ENCODE measurements at regions not wholly inside any gene's neighbourhood (a gene's known extent, or its start where the extent isn't known, plus 50 kb on each side); places are given as distances from the start of the nearest gene placed in this dataset.

DNA sequence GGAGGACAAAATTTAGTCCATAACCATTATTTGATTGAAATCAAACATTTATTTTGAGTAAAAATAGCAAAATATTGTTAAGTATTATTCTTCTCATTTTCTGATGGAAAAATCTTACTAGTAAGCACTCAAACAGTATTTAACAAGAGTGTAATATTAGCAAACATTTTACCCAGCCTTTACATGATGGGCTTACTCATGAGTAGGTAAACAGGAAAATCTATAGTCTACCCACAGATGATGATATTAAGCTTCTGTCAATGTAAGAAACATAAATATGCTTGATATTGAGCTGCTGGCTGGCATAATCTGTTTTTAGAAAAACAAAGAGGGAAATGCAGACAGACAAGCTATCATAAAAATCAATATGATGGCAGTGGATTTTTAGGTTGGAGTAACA lies 418.5 kb upstream of the COX7C start (continued):
- TF ChIP-seq TAF7 (optimal IDR thresholded peaks at IDR 0.05; ENCODE audit: borderline replicate concordance, low read depth, low read length): no peak
- no peak for TF ChIP-seq MAFK (IDR thresholded peaks at IDR 0.05; ENCODE audit: low read depth, low read length)
- no peak for TF ChIP-seq BRCA1 (IDR thresholded peaks at IDR 0.05; ENCODE audit: low read depth, low read length)
- no peak for TF ChIP-seq SRF (IDR thresholded peaks at IDR 0.05; ENCODE audit: low read depth, low read length)
- TF ChIP-seq SP4 (IDR thresholded peaks at IDR 0.05; ENCODE audit: low read length): no peak
- no peak for TF ChIP-seq JUND (IDR thresholded peaks at IDR 0.05; ENCODE audit: low read length)

All from H1 (cell line).